Liver (tissue), 8 donors: ENCODE measurements at regions not wholly inside any gene's neighbourhood (a gene's known extent, or its start where the extent isn't known, plus 50 kb on each side); places are given as distances from the start of the nearest gene placed in this dataset.

ENCODE experiments used
- DNase-seq: peaks from one replicate; pipeline ENCODE4 v3.0.0-alpha.2; 2017; ENCODE audit warnings: low spot score
- H3K27ac ChIP-seq, 2 donors: one replicate each; pipeline ENCODE4 v1.7.0; 2013; ENCODE audit warnings: inconsistent platforms in 2 of 2, low read length in 2 of 2, control low read depth in 1 of 2, low read depth in 1 of 2, mild to moderate bottlenecking in 1 of 2
- H3K27me3 ChIP-seq, 4 donors: one replicate each; pipeline versions ENCODE4 v1.6.1 to v1.7.0; 2013; ENCODE audit warnings: low read length in 3 of 4, inconsistent platforms in 1 of 4, mild to moderate bottlenecking in 1 of 4, moderate library complexity in 1 of 4; ENCODE audit not compliant: control insufficient read depth in 4 of 4, insufficient read depth in 4 of 4
- H3K36me3 ChIP-seq, 4 donors: one replicate each; pipeline versions ENCODE4 v1.6.1 to v1.7.0; 2013; ENCODE audit warnings: low read length in 3 of 4, mild to moderate bottlenecking in 3 of 4, low read depth in 1 of 4, moderate library complexity in 1 of 4; ENCODE audit not compliant: control insufficient read depth in 4 of 4, insufficient read depth in 3 of 4
- H3K4me1 ChIP-seq, 4 donors: one replicate each; pipeline versions ENCODE4 v1.6.1 to v1.7.0; 2013; ENCODE audit warnings: low read length in 3 of 4, mild to moderate bottlenecking in 3 of 4, moderate library complexity in 1 of 4; ENCODE audit not compliant: control insufficient read depth in 4 of 4, insufficient read depth in 4 of 4
- H3K4me3 ChIP-seq, 3 donors: one replicate each; pipeline versions ENCODE4 v1.6.1 to v1.7.0; 2013; ENCODE audit warnings: low read length in 3 of 3, control low read depth in 1 of 3, low read depth in 1 of 3, mild to moderate bottlenecking in 1 of 3
- H3K9ac ChIP-seq, 2 donors: one replicate each; pipeline ENCODE4 v1.7.0; 2013; ENCODE audit warnings: low read length in 2 of 2, mild to moderate bottlenecking in 2 of 2, moderate library complexity in 2 of 2, control low read depth in 1 of 2, low read depth in 1 of 2
- H3K9me3 ChIP-seq, 4 donors: one replicate each; pipeline versions ENCODE4 v1.6.1 to v1.7.0; 2013; ENCODE audit warnings: low read length in 3 of 4; ENCODE audit not compliant: control insufficient read depth in 4 of 4
- EGR1 ChIP-seq, 2 donors: IDR thresholded peaks; 2 replicates each; pipeline ENCODE4 v1.6.1; 2016 to 2018; ENCODE audit warnings: antibody characterized with exemption in 2 of 2, low read depth in 2 of 2
- FOXA2 ChIP-seq: IDR thresholded peaks from 2 replicates; pipeline ENCODE4 v1.6.1; 2016; ENCODE audit warnings: antibody characterized with exemption
- GABPA ChIP-seq, 2 donors: IDR thresholded peaks in 1 of 2; conservative IDR thresholded peaks in 1 of 2; 2 replicates each; pipeline ENCODE4 v1.6.1; 2016; ENCODE audit warnings: antibody characterized with exemption in 2 of 2, mild to moderate bottlenecking in 1 of 2, moderate library complexity in 1 of 2
- HNF4A ChIP-seq, 2 donors: conservative IDR thresholded peaks; 2 replicates each; pipeline ENCODE4 v1.6.1; 2016; ENCODE audit warnings: antibody characterized with exemption in 2 of 2, mild to moderate bottlenecking in 2 of 2
- HNF4G ChIP-seq: IDR thresholded peaks from 2 replicates; pipeline ENCODE4 v1.6.1; 2016; ENCODE audit warnings: antibody characterized with exemption
- JUND ChIP-seq, 2 donors: IDR thresholded peaks; 2 replicates each; pipeline ENCODE4 v1.6.1; 2016; ENCODE audit warnings: antibody characterized with exemption in 2 of 2
- NR2F2 ChIP-seq: IDR thresholded peaks from 2 replicates; pipeline ENCODE4 v1.6.1; 2016; ENCODE audit warnings: antibody characterized with exemption
- RXRA ChIP-seq, 2 donors: IDR thresholded peaks; 2 replicates each; pipeline ENCODE4 v1.6.1; 2017 to 2018; ENCODE audit warnings: antibody characterized with exemption in 2 of 2, mild to moderate bottlenecking in 1 of 2
- SP1 ChIP-seq: IDR thresholded peaks from 2 replicates; pipeline ENCODE4 v1.6.1; 2018; ENCODE audit warnings: antibody characterized with exemption, mild to moderate bottlenecking
- TAF1 ChIP-seq: conservative IDR thresholded peaks from 2 replicates; pipeline ENCODE4 v1.6.1; 2016; ENCODE audit warnings: antibody characterized with exemption, mild to moderate bottlenecking
- YY1 ChIP-seq: IDR thresholded peaks from 2 replicates; pipeline ENCODE4 v1.6.1; 2016; ENCODE audit warnings: antibody characterized with exemption, mild to moderate bottlenecking
- WGBS: extraction: QIAGEN DNeasy Blood & Tissue Kit; methylation state at CpG from one replicate; pipeline ENCODE4 v1.1.7; 2013; 5-methylcytosine and 5-hydroxymethylcytosine counted together
- TF ChIP-seq, protein P1 (sequence below): IDR thresholded peaks from 2 replicates; pipeline ENCODE4 v1.6.1; 2016; ENCODE audit warnings: antibody characterized with exemption
- TF ChIP-seq, protein P2 (sequence below): IDR thresholded peaks from 2 replicates; pipeline ENCODE4 v1.6.1; 2016; ENCODE audit warnings: antibody characterized with exemption
- TF ChIP-seq, protein P3 (sequence below): fragments of 150-350 bp; IDR thresholded peaks from 2 replicates; pipeline ENCODE4 v1.5.1; 2017; ENCODE audit warnings: improper control_type of control experiment, low read depth, low read length; ENCODE audit not compliant: missing input control
- TF ChIP-seq, protein P4 (sequence below): IDR thresholded peaks from 2 replicates; pipeline ENCODE4 v1.6.1; 2016; ENCODE audit warnings: antibody characterized with exemption
- TF ChIP-seq, protein P5 (sequence below): IDR thresholded peaks from 2 replicates; pipeline ENCODE4 v1.6.1; 2016; ENCODE audit warnings: antibody characterized with exemption, mild to moderate bottlenecking
- donor health status: healthy.
- donor health status: healthy.
- donor health status: healthy.
- donor health status: healthy.
- donor health status: healthy.

DNA sequence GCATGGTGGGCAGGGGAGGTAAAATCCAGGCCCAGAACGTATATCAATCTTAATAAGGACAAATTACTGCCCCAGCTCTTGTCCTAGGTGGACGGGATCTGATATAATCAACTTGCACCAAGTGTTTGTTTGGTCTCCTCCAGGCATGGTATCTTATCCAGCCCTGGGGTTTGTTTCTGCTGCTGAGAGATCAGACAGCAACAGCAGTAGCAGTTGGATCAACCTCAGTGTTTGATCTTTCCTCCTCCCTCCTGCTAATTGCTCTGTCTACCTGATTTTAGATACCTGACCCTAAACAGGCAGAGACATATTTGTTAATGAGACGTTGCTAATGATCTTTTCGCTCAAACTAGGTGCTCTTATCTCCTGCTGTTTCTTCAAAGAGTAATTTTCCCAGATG lies 100.4 kb upstream of the BACH2 start:
- H3K27me3 ChIP-seq, result no peaks in the 10 kb centered on the region
- H3K4me1 ChIP-seq, result no peaks in the 10 kb centered on the region
- H3K9ac ChIP-seq, result no peak overlapping the region
- no peaks in the 10 kb centered on the region for H3K36me3 ChIP-seq
- H3K9me3 ChIP-seq, result no peaks in the 10 kb centered on the region
- no peak for DNase-seq
- H3K27ac ChIP-seq, result no peak overlapping the region
- no peak overlapping the region for H3K4me3 ChIP-seq
- WGBS, result 82% methylated on average over 4 of the region's 4 CpGs
- TF ChIP-seq YY1 (no peak), TAF1 (no peak), EGR1 (IDR thresholded peaks at IDR 0.05; ENCODE audit: low read depth in 2 of 2) (no peak), NR2F2 (no peak), SP1 (no peak), RXRA (IDR thresholded peaks at IDR 0.05) (no peak), HNF4G (no peak), FOXA2 (no peak), GABPA (IDR thresholded peaks at IDR 0.05 in 1 of 2, conservative IDR thresholded peaks at IDR 0.05 in 1 of 2) (no peak), HNF4A (conservative IDR thresholded peaks at IDR 0.05) (no peak), JUND (IDR thresholded peaks at IDR 0.05) (no peak)
- TF ChIP-seq, protein P1, sequence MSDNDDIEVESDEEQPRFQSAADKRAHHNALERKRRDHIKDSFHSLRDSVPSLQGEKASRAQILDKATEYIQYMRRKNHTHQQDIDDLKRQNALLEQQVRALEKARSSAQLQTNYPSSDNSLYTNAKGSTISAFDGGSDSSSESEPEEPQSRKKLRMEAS, result no peak
- TF ChIP-seq, protein P2, sequence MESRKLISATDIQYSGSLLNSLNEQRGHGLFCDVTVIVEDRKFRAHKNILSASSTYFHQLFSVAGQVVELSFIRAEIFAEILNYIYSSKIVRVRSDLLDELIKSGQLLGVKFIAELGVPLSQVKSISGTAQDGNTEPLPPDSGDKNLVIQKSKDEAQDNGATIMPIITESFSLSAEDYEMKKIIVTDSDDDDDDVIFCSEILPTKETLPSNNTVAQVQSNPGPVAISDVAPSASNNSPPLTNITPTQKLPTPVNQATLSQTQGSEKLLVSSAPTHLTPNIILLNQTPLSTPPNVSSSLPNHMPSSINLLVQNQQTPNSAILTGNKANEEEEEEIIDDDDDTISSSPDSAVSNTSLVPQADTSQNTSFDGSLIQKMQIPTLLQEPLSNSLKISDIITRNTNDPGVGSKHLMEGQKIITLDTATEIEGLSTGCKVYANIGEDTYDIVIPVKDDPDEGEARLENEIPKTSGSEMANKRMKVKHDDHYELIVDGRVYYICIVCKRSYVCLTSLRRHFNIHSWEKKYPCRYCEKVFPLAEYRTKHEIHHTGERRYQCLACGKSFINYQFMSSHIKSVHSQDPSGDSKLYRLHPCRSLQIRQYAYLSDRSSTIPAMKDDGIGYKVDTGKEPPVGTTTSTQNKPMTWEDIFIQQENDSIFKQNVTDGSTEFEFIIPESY, result no peak
- TF ChIP-seq, protein P3, sequence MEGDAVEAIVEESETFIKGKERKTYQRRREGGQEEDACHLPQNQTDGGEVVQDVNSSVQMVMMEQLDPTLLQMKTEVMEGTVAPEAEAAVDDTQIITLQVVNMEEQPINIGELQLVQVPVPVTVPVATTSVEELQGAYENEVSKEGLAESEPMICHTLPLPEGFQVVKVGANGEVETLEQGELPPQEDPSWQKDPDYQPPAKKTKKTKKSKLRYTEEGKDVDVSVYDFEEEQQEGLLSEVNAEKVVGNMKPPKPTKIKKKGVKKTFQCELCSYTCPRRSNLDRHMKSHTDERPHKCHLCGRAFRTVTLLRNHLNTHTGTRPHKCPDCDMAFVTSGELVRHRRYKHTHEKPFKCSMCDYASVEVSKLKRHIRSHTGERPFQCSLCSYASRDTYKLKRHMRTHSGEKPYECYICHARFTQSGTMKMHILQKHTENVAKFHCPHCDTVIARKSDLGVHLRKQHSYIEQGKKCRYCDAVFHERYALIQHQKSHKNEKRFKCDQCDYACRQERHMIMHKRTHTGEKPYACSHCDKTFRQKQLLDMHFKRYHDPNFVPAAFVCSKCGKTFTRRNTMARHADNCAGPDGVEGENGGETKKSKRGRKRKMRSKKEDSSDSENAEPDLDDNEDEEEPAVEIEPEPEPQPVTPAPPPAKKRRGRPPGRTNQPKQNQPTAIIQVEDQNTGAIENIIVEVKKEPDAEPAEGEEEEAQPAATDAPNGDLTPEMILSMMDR, result no peak
- TF ChIP-seq, protein P4, sequence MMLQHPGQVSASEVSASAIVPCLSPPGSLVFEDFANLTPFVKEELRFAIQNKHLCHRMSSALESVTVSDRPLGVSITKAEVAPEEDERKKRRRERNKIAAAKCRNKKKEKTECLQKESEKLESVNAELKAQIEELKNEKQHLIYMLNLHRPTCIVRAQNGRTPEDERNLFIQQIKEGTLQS, result no peak
- TF ChIP-seq, protein P5, sequence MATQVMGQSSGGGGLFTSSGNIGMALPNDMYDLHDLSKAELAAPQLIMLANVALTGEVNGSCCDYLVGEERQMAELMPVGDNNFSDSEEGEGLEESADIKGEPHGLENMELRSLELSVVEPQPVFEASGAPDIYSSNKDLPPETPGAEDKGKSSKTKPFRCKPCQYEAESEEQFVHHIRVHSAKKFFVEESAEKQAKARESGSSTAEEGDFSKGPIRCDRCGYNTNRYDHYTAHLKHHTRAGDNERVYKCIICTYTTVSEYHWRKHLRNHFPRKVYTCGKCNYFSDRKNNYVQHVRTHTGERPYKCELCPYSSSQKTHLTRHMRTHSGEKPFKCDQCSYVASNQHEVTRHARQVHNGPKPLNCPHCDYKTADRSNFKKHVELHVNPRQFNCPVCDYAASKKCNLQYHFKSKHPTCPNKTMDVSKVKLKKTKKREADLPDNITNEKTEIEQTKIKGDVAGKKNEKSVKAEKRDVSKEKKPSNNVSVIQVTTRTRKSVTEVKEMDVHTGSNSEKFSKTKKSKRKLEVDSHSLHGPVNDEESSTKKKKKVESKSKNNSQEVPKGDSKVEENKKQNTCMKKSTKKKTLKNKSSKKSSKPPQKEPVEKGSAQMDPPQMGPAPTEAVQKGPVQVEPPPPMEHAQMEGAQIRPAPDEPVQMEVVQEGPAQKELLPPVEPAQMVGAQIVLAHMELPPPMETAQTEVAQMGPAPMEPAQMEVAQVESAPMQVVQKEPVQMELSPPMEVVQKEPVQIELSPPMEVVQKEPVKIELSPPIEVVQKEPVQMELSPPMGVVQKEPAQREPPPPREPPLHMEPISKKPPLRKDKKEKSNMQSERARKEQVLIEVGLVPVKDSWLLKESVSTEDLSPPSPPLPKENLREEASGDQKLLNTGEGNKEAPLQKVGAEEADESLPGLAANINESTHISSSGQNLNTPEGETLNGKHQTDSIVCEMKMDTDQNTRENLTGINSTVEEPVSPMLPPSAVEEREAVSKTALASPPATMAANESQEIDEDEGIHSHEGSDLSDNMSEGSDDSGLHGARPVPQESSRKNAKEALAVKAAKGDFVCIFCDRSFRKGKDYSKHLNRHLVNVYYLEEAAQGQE, result no peak
